ENCODE measurements at regions not wholly inside any gene's neighbourhood (a gene's known extent, or its start where the extent isn't known, plus 50 kb on each side); places are given as distances from the start of the nearest gene placed in this dataset.
A peak's percentile ranks its signal among the peaks of the same experiment; 100 is the strongest.
"Not testable (repeated sequence)": the region's sequence is repeated elsewhere in the genome, so short reads cannot be mapped to it uniquely, and the experiment has no call there.

- H3K36me3 ChIP-seq (ENCODE audit: control insufficient read depth, insufficient read depth, low read length), result no peaks in the 10 kb centered on the region
- peaks cover 11% of the 10 kb centered on the region for H3K4me1 ChIP-seq (ENCODE audit: control insufficient read depth, insufficient read depth, low read length)
- peaks cover 36% of the 10 kb centered on the region for H3K27me3 ChIP-seq (ENCODE audit: control insufficient read depth, insufficient read depth, low read length)
- H3K9ac ChIP-seq (ENCODE audit: low read depth, low read length), result no peak overlapping the region
- H3K4me3 ChIP-seq (ENCODE audit: low read depth, low read length), result no peak overlapping the region
- H3K9me3 ChIP-seq (ENCODE audit: control insufficient read depth, insufficient read depth, low read length), result no peaks in the 10 kb centered on the region
Observed at GRCh38 chr10:100623521-100624230, 87.9 kb downstream of the HIF1AN start.

- Histone ChIP-seq H3K9me3 (ENCODE audit: control insufficient read depth, insufficient read depth, low read length) (no peaks in the 10 kb centered on the region), H3K27me3 (ENCODE audit: control insufficient read depth, insufficient read depth, low read length) (peaks cover 36% of the 10 kb centered on the region), H3K9ac (ENCODE audit: low read depth, low read length) (no peak overlapping the region), H3K36me3 (ENCODE audit: control insufficient read depth, insufficient read depth, low read length) (no peaks in the 10 kb centered on the region), H3K4me3 (ENCODE audit: low read depth, low read length) (no peak overlapping the region), H3K4me1 (ENCODE audit: control insufficient read depth, insufficient read depth, low read length) (peaks cover 11% of the 10 kb centered on the region)
Observed at GRCh38 chr10:100624298-100624697, 88.6 kb downstream of the HIF1AN start.

GRCh38 chr10:100625816-100626215 lies 90.1 kb downstream of the HIF1AN start:
- peaks cover 25% of the 10 kb centered on the region for H3K27me3 ChIP-seq (ENCODE audit: control insufficient read depth, insufficient read depth, low read length)
- H3K9me3 ChIP-seq (ENCODE audit: control insufficient read depth, insufficient read depth, low read length), result no peaks in the 10 kb centered on the region
- H3K4me1 ChIP-seq (ENCODE audit: control insufficient read depth, insufficient read depth, low read length), result peaks cover 11% of the 10 kb centered on the region
- H3K36me3 ChIP-seq (ENCODE audit: control insufficient read depth, insufficient read depth, low read length), result no peaks in the 10 kb centered on the region
- no peak overlapping the region for H3K9ac ChIP-seq (ENCODE audit: low read depth, low read length)
- H3K4me3 ChIP-seq (ENCODE audit: low read depth, low read length), result peak overlapping the region; percentile 43

- Histone ChIP-seq H3K9me3 (ENCODE audit: control insufficient read depth, insufficient read depth, low read length) (no peaks in the 10 kb centered on the region), H3K4me1 (ENCODE audit: control insufficient read depth, insufficient read depth, low read length) (peaks cover 11% of the 10 kb centered on the region), H3K27me3 (ENCODE audit: control insufficient read depth, insufficient read depth, low read length) (peaks cover 10% of the 10 kb centered on the region), H3K36me3 (ENCODE audit: control insufficient read depth, insufficient read depth, low read length) (no peaks in the 10 kb centered on the region), H3K4me3 (ENCODE audit: low read depth, low read length) (no peak overlapping the region), H3K9ac (ENCODE audit: low read depth, low read length) (no peak overlapping the region)
Observed at GRCh38 chr10:100628061-100628460, 92.3 kb downstream of the HIF1AN start.

GRCh38 chr10:100631192-100631591 lies 95.4 kb downstream of the HIF1AN start:
- Histone ChIP-seq H3K4me3 (ENCODE audit: low read depth, low read length) (no peak overlapping the region), H3K36me3 (ENCODE audit: control insufficient read depth, insufficient read depth, low read length) (no peaks in the 10 kb centered on the region), H3K27me3 (ENCODE audit: control insufficient read depth, insufficient read depth, low read length) (no peaks in the 10 kb centered on the region), H3K9me3 (ENCODE audit: control insufficient read depth, insufficient read depth, low read length) (no peaks in the 10 kb centered on the region), H3K4me1 (ENCODE audit: control insufficient read depth, insufficient read depth, low read length) (peaks cover 2% of the 10 kb centered on the region), H3K9ac (ENCODE audit: low read depth, low read length) (no peak overlapping the region)

- Histone ChIP-seq H3K9ac (ENCODE audit: low read depth, low read length) (no peak overlapping the region), H3K4me1 (ENCODE audit: control insufficient read depth, insufficient read depth, low read length) (no peaks in the 10 kb centered on the region), H3K27me3 (ENCODE audit: control insufficient read depth, insufficient read depth, low read length) (no peaks in the 10 kb centered on the region)
Observed at GRCh38 chr10:100632027-100632426, 96.3 kb downstream of the HIF1AN start.

GRCh38 chr10:100634034-100634433 lies 98.3 kb downstream of the HIF1AN start:
- Histone ChIP-seq H3K4me3 (ENCODE audit: low read depth, low read length) (no peak overlapping the region), H3K9ac (ENCODE audit: low read depth, low read length) (no peak overlapping the region), H3K9me3 (ENCODE audit: control insufficient read depth, insufficient read depth, low read length) (no peaks in the 10 kb centered on the region), H3K4me1 (ENCODE audit: control insufficient read depth, insufficient read depth, low read length) (peaks cover 5% of the 10 kb centered on the region), H3K36me3 (ENCODE audit: control insufficient read depth, insufficient read depth, low read length) (no peaks in the 10 kb centered on the region), H3K27me3 (ENCODE audit: control insufficient read depth, insufficient read depth, low read length) (peaks cover 6% of the 10 kb centered on the region)

More at GRCh38 chr10:100632027-100632426, 96.3 kb downstream of the HIF1AN start:
- Histone ChIP-seq H3K4me3 (ENCODE audit: low read depth, low read length) (no peak overlapping the region), H3K36me3 (ENCODE audit: control insufficient read depth, insufficient read depth, low read length) (no peaks in the 10 kb centered on the region), H3K9me3 (ENCODE audit: control insufficient read depth, insufficient read depth, low read length) (no peaks in the 10 kb centered on the region)

- no peak overlapping the region for H3K4me3 ChIP-seq (ENCODE audit: low read depth, low read length)
- H3K9me3 ChIP-seq (ENCODE audit: control insufficient read depth, insufficient read depth, low read length), result no peaks in the 10 kb centered on the region
- H3K9ac ChIP-seq (ENCODE audit: low read depth, low read length), result no peak overlapping the region
- peaks cover 20% of the 10 kb centered on the region for H3K27me3 ChIP-seq (ENCODE audit: control insufficient read depth, insufficient read depth, low read length)
- H3K4me1 ChIP-seq (ENCODE audit: control insufficient read depth, insufficient read depth, low read length), result peaks cover 12% of the 10 kb centered on the region
- no peaks in the 10 kb centered on the region for H3K36me3 ChIP-seq (ENCODE audit: control insufficient read depth, insufficient read depth, low read length)
Observed at GRCh38 chr10:100636848-100637553, 101.3 kb downstream of the HIF1AN start.

- Histone ChIP-seq H3K9ac (ENCODE audit: low read depth, low read length) (no peak overlapping the region), H3K4me1 (ENCODE audit: control insufficient read depth, insufficient read depth, low read length) (peaks cover 17% of the 10 kb centered on the region), H3K27me3 (ENCODE audit: control insufficient read depth, insufficient read depth, low read length) (peaks cover 20% of the 10 kb centered on the region), H3K4me3 (ENCODE audit: low read depth, low read length) (peak overlapping the region; percentile 36), H3K9me3 (ENCODE audit: control insufficient read depth, insufficient read depth, low read length) (no peaks in the 10 kb centered on the region), H3K36me3 (ENCODE audit: control insufficient read depth, insufficient read depth, low read length) (no peaks in the 10 kb centered on the region)
Observed at GRCh38 chr10:100637785-100638184, 102.0 kb downstream of the HIF1AN start.

GRCh38 chr10:100638969-100639368 lies 103.2 kb downstream of the HIF1AN start:
- not testable (repeated sequence) for H3K36me3 ChIP-seq (ENCODE audit: control insufficient read depth, insufficient read depth, low read length); H3K4me3 ChIP-seq (ENCODE audit: low read depth, low read length)
- peaks cover 21% of the 10 kb centered on the region for H3K27me3 ChIP-seq (ENCODE audit: control insufficient read depth, insufficient read depth, low read length)

GRCh38 chr10:100642295-100642994 lies 102.9 kb upstream of the PAX2 start:
- H3K4me3 ChIP-seq (ENCODE audit: low read depth, low read length), result peak overlapping the region; percentile 45
- no peaks in the 10 kb centered on the region for H3K36me3 ChIP-seq (ENCODE audit: control insufficient read depth, insufficient read depth, low read length)
- H3K4me1 ChIP-seq (ENCODE audit: control insufficient read depth, insufficient read depth, low read length), result peaks cover 40% of the 10 kb centered on the region
- peaks cover 34% of the 10 kb centered on the region for H3K27me3 ChIP-seq (ENCODE audit: control insufficient read depth, insufficient read depth, low read length)
- H3K9ac ChIP-seq (ENCODE audit: low read depth, low read length), result no peak overlapping the region
- H3K9me3 ChIP-seq (ENCODE audit: control insufficient read depth, insufficient read depth, low read length), result no peaks in the 10 kb centered on the region

More at GRCh38 chr10:100638969-100639368, 103.2 kb downstream of the HIF1AN start:
- H3K9ac ChIP-seq (ENCODE audit: low read depth, low read length); H3K9me3 ChIP-seq (ENCODE audit: control insufficient read depth, insufficient read depth, low read length): not testable (repeated sequence)
- H3K4me1 ChIP-seq (ENCODE audit: control insufficient read depth, insufficient read depth, low read length), result peaks cover 18% of the 10 kb centered on the region
